WTC11 (cell line): ENCODE measurements at regions not wholly inside any gene's neighbourhood (a gene's known extent, or its start where the extent isn't known, plus 50 kb on each side); places are given as distances from the start of the nearest gene placed in this dataset.

Experiments
- ATAC-seq: fragments of 200-7000 bp; cut with Tn5 transposase; 2 replicates; pipeline ENCODE4 v1.10.0; 2021; ENCODE audit warnings: mild to moderate bottlenecking, moderate library complexity
- CTCF ChIA-PET: fragments of 300-600 bp; sonication (Branson Sonifier 250); formaldehyde crosslinking; loops from one replicate; lab custom pipeline; 2021; ENCODE audit warnings: antibody characterized with exemption; lab: Charles Lee
- POLR2A ChIA-PET: fragments of 350-600 bp; sonication (Branson Sonifier 250); formaldehyde crosslinking; loops from one replicate; lab custom pipeline; 2021; ENCODE audit warnings: antibody characterized with exemption; lab: Charles Lee
- DNase-seq: peaks from one replicate; pipeline ENCODE4 v3.0.0; 2021; ENCODE audit warnings: low spot score
- H3K27ac Mint-ChIP-seq: 2 replicates; pipeline ENCODE4 v1.8.0; 2021; ENCODE audit warnings: mixed read lengths
- H3K27me3 Mint-ChIP-seq: 2 replicates; pipeline ENCODE4 v1.8.0; 2021; ENCODE audit warnings: low read depth, mild to moderate bottlenecking, moderate library complexity, mixed read lengths
- H3K36me3 Mint-ChIP-seq: 2 replicates; pipeline ENCODE4 v1.8.0; 2021; ENCODE audit warnings: mixed read lengths
- H3K4me1 Mint-ChIP-seq: 2 replicates; pipeline ENCODE4 v1.8.0; 2022; ENCODE audit warnings: mixed read lengths
- H3K4me3 Mint-ChIP-seq: 2 replicates; pipeline ENCODE4 v1.8.0; 2021; ENCODE audit warnings: mild to moderate bottlenecking, moderate library complexity, mixed read lengths
- H3K9me3 Mint-ChIP-seq: 2 replicates; pipeline ENCODE4 v1.8.0; 2021; ENCODE audit warnings: mixed read lengths
- CBFB ChIP-seq: sonication (generic); formaldehyde crosslinking; IDR thresholded peaks from 2 replicates; pipeline ENCODE4 v1.8.1; 2022; ENCODE audit warnings: mild to moderate bottlenecking, low read depth, missing genetic modification reagents
- CREB1 ChIP-seq: sonication (generic); formaldehyde crosslinking; IDR thresholded peaks from 2 replicates; pipeline ENCODE4 v1.8.0; 2023; ENCODE audit warnings: mild to moderate bottlenecking, missing genetic modification reagents
- FOXK1 ChIP-seq: sonication (generic); formaldehyde crosslinking; IDR thresholded peaks from 2 replicates; pipeline ENCODE4 v1.8.0; 2022; ENCODE audit warnings: mild to moderate bottlenecking, moderate library complexity, missing genetic modification reagents
- JAZF1 ChIP-seq: fragments of 250-450 bp; sonication (Bioruptor Pico); IDR thresholded peaks from 2 replicates; pipeline ENCODE4 v1.9.0; 2021; ENCODE audit warnings: moderate library complexity, mild to moderate bottlenecking, inconsistent platforms
- NFE2L1 ChIP-seq: sonication (generic); formaldehyde crosslinking; IDR thresholded peaks from 2 replicates; pipeline ENCODE4 v1.8.1; 2023; ENCODE audit warnings: missing genetic modification reagents
- PRRX2 ChIP-seq: fragments of 250-450 bp; sonication (Bioruptor Pico); IDR thresholded peaks from 2 replicates; pipeline ENCODE4 v1.8.0; 2021; ENCODE audit warnings: mild to moderate bottlenecking
- RELA ChIP-seq: sonication (generic); formaldehyde crosslinking; IDR thresholded peaks from 2 replicates; pipeline ENCODE4 v1.8.1; 2022; ENCODE audit warnings: missing genetic modification reagents, mild to moderate bottlenecking, borderline replicate concordance
- SMAD4 ChIP-seq: sonication (generic); formaldehyde crosslinking; IDR thresholded peaks from 2 replicates; pipeline ENCODE4 v1.8.0; 2022; ENCODE audit warnings: mild to moderate bottlenecking, missing genetic modification reagents
- TEAD1 ChIP-seq: sonication (generic); formaldehyde crosslinking; IDR thresholded peaks from 2 replicates; pipeline ENCODE4 v1.8.0; 2022; ENCODE audit warnings: mild to moderate bottlenecking, missing genetic modification reagents
- ZNF263 ChIP-seq: sonication (generic); formaldehyde crosslinking; IDR thresholded peaks from 2 replicates; pipeline ENCODE4 v1.8.1; 2022; ENCODE audit warnings: low read depth, mild to moderate bottlenecking, moderate library complexity, missing genetic modification reagents
- ZNF317 ChIP-seq: sonication (generic); formaldehyde crosslinking; IDR thresholded peaks from 2 replicates; pipeline ENCODE4 v1.8.1; 2023; ENCODE audit warnings: low read depth, mild to moderate bottlenecking, moderate library complexity, missing genetic modification reagents, borderline replicate concordance
- ZNF423 ChIP-seq: fragments of 250-450 bp; sonication (Bioruptor Pico); IDR thresholded peaks from 2 replicates; pipeline ENCODE4 v2.1.2; 2022; ENCODE audit warnings: mild to moderate bottlenecking, moderate library complexity
- TF ChIP-seq, protein P1 (sequence below): sonication (generic); formaldehyde crosslinking; IDR thresholded peaks from 2 replicates; pipeline ENCODE4 v1.8.1; 2023; ENCODE audit warnings: mild to moderate bottlenecking, missing genetic modification reagents
- TF ChIP-seq, protein P2 (sequence below): sonication (generic); formaldehyde crosslinking; IDR thresholded peaks from 2 replicates; pipeline ENCODE4 v1.8.1; 2022; ENCODE audit warnings: missing genetic modification reagents, borderline replicate concordance
- TF ChIP-seq, protein P3 (sequence below): fragments of 250-450 bp; sonication (Bioruptor Pico); IDR thresholded peaks from 2 replicates; pipeline ENCODE4 v1.8.0; 2021; ENCODE audit warnings: mild to moderate bottlenecking
- TF ChIP-seq, protein P4 (sequence below): sonication (generic); formaldehyde crosslinking; IDR thresholded peaks from 2 replicates; pipeline ENCODE4 v1.8.0; 2023; ENCODE audit warnings: mild to moderate bottlenecking, missing genetic modification reagents
- TF ChIP-seq, protein P5 (sequence below): fragments of 250-450 bp; sonication (Bioruptor Pico); conservative IDR thresholded peaks from 2 replicates; pipeline ENCODE4 v1.9.0; 2021; ENCODE audit warnings: mild to moderate bottlenecking

DNA sequence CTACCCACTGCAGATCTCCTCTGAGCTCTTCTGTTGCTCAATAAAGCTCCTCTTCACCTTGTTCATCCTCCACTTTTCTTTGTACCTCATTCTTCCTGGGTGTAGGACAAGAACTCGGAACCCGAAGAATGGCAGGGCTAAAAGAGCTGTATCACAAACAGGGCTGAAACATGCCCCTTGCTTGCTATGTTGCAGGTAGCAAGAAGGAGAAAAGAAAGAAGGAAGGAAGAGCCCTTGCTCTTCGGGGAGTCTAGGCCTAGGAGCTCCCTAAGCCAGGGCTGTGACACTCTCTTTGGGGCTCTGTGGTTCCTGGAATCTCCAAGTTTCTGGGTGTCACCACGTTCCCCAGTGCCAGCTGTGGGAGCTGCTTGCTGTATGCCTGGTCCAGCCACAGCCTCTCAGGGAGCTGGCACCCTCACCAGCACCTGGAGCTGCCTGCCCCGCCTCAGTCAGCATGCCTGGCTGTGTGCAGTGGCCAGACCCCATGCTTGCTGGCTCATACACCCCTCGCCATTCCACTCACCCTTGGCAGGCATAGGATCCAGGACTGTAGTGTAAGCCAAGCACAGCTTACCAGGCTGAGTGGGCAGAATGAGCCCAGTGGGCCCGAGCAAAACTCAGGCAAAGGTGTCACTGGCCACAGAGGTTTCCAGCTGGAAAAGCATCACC, 274.8 kb upstream of the ADRA1B start:
- CTCF ChIA-PET = interaction anchor here (1.4 kb wide), 1 partner anchor 60 kb away, joined by 3 read pairs; no protein-coding TSS in a partner anchor
- Mint-ChIP-seq H3K9me3 (0 out of 2 replicates have a peak, but pooled peaks cover 5% of the 10 kb centered on the region), H3K27ac (no peak overlapping the region), H3K27me3 (no peaks in the 10 kb centered on the region), H3K4me1 (peaks cover 10% of the 10 kb centered on the region), H3K4me3 (no peak overlapping the region), H3K36me3 (no peaks in the 10 kb centered on the region)
- ATAC-seq = no peak
- POLR2A ChIA-PET = no interaction called here
- TF ChIP-seq JAZF1 (CRISPR knock-in tag) (no peak), PRRX2 (CRISPR knock-in tag) (no peak), CREB1 (CRISPR knock-in tag) (no peak), ZNF317 (0 out of 2 replicates have a peak, but pooled peaks have one; percentile 33), TEAD1 (CRISPR knock-in tag) (no peak)
- TF ChIP-seq, protein P1, sequence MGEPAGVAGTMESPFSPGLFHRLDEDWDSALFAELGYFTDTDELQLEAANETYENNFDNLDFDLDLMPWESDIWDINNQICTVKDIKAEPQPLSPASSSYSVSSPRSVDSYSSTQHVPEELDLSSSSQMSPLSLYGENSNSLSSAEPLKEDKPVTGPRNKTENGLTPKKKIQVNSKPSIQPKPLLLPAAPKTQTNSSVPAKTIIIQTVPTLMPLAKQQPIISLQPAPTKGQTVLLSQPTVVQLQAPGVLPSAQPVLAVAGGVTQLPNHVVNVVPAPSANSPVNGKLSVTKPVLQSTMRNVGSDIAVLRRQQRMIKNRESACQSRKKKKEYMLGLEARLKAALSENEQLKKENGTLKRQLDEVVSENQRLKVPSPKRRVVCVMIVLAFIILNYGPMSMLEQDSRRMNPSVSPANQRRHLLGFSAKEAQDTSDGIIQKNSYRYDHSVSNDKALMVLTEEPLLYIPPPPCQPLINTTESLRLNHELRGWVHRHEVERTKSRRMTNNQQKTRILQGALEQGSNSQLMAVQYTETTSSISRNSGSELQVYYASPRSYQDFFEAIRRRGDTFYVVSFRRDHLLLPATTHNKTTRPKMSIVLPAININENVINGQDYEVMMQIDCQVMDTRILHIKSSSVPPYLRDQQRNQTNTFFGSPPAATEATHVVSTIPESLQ (CRISPR knock-in tag) = no peak
- no peak for DNase-seq

DNA sequence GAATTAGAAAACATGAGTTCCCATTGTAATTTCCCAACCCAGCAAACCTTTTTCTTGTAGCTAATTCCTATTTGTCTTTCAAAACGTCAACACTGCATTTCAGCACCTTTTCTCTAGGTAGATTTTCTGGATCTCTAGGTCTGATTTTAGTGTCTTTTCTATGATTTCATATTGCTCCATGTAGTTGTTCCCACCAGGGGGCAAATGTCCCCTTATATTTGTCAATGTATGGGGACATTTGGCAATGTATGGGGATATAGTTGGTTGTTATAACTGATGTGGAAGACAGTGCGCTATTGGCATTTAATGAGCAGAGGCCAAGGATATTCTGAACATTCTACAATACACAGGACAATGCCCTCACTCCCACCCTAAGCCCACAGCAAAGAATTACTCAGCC, 273.9 kb upstream of the ADRA1B start:
- TF ChIP-seq FOXK1 (no peak), NFE2L1 (no peak), ZNF423 (CRISPR knock-in tag) (no peak), CBFB (CRISPR knock-in tag) (no peak), RELA (CRISPR knock-in tag) (no peak), ZNF263 (CRISPR knock-in tag) (no peak), SMAD4 (no peak)
- TF ChIP-seq, protein P2, sequence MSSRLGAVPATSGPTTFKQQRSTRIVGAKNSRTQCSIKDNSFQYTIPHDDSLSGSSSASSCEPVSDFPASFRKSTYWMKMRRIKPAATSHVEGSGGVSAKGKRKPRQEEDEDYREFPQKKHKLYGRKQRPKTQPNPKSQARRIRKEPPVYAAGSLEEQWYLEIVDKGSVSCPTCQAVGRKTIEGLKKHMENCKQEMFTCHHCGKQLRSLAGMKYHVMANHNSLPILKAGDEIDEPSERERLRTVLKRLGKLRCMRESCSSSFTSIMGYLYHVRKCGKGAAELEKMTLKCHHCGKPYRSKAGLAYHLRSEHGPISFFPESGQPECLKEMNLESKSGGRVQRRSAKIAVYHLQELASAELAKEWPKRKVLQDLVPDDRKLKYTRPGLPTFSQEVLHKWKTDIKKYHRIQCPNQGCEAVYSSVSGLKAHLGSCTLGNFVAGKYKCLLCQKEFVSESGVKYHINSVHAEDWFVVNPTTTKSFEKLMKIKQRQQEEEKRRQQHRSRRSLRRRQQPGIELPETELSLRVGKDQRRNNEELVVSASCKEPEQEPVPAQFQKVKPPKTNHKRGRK (CRISPR knock-in tag) = no peak
- TF ChIP-seq, protein P3, sequence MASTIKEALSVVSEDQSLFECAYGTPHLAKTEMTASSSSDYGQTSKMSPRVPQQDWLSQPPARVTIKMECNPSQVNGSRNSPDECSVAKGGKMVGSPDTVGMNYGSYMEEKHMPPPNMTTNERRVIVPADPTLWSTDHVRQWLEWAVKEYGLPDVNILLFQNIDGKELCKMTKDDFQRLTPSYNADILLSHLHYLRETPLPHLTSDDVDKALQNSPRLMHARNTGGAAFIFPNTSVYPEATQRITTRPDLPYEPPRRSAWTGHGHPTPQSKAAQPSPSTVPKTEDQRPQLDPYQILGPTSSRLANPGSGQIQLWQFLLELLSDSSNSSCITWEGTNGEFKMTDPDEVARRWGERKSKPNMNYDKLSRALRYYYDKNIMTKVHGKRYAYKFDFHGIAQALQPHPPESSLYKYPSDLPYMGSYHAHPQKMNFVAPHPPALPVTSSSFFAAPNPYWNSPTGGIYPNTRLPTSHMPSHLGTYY (CRISPR knock-in tag) = no peak
- TF ChIP-seq, protein P4, sequence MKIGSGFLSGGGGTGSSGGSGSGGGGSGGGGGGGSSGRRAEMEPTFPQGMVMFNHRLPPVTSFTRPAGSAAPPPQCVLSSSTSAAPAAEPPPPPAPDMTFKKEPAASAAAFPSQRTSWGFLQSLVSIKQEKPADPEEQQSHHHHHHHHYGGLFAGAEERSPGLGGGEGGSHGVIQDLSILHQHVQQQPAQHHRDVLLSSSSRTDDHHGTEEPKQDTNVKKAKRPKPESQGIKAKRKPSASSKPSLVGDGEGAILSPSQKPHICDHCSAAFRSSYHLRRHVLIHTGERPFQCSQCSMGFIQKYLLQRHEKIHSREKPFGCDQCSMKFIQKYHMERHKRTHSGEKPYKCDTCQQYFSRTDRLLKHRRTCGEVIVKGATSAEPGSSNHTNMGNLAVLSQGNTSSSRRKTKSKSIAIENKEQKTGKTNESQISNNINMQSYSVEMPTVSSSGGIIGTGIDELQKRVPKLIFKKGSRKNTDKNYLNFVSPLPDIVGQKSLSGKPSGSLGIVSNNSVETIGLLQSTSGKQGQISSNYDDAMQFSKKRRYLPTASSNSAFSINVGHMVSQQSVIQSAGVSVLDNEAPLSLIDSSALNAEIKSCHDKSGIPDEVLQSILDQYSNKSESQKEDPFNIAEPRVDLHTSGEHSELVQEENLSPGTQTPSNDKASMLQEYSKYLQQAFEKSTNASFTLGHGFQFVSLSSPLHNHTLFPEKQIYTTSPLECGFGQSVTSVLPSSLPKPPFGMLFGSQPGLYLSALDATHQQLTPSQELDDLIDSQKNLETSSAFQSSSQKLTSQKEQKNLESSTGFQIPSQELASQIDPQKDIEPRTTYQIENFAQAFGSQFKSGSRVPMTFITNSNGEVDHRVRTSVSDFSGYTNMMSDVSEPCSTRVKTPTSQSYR = no peak
- TF ChIP-seq, protein P5, sequence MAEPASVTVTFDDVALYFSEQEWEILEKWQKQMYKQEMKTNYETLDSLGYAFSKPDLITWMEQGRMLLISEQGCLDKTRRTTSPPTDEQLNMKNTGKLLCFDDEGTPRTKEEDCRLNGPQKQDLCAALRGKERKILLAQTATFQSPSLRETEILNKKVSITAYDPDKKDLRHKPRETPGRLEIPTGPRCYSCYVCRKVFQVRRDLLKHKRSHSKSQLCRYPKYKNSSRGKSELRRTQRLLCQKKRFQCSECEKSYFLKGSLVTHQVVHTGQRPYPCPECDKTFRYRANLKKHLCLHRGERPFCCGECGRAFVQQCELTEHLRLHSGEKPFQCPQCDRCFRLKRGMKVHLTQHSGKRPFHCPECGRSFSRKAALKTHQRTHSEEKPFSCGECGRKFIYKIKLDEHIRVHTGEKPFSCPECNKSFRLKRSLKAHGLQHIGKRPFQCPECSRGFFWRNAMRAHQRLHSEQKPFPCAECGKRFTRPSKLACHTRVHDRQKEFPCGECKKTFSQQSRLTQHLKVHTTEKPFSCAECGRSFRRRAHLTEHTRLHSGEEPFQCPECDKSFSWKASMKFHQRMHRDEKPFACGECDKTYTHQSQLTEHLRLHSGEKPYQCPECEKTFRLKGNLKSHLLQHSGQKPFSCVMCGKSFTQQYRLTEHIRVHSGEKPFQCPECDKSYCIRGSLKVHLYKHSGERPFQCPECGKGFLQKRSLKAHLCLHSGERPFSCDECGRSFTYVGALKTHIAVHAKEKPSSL = no peak
- TF ChIP-seq, all 79 proteins: peak for 0

More for the DNA sequence above, 273.9 kb upstream of the ADRA1B start:
- no peak overlapping the region for H3K27ac Mint-ChIP-seq
- ChIA-PET POLR2A (no interaction called here), CTCF (no interaction called here)
- peaks cover 19% of the 10 kb centered on the region for H3K4me1 Mint-ChIP-seq
- no peaks in the 10 kb centered on the region for H3K27me3 Mint-ChIP-seq
- no peak overlapping the region for H3K4me3 Mint-ChIP-seq
- H3K9me3 Mint-ChIP-seq = 0 out of 2 replicates have a peak, but pooled peaks cover under 1% of the 10 kb centered on the region
- H3K36me3 Mint-ChIP-seq = no peaks in the 10 kb centered on the region
- DNase-seq (no peak), ATAC-seq (no peak)
